IPS DF 4.7 (cell line): ENCODE measurements at regions not wholly inside any gene's neighbourhood (a gene's known extent, or its start where the extent isn't known, plus 50 kb on each side); places are given as distances from the start of the nearest gene placed in this dataset.

ENCODE experiments used
- DNase-seq: peaks from one replicate; pipeline ENCODE4 v3.0.0-alpha.2; 2013; ENCODE audit warnings: low spot score; ENCODE audit errors: extremely low read depth

GRCh38 chr15:93662162-93662885 is 569.0 kb upstream of the MCTP2 start:
- DNase-seq, result no peak

DNA sequence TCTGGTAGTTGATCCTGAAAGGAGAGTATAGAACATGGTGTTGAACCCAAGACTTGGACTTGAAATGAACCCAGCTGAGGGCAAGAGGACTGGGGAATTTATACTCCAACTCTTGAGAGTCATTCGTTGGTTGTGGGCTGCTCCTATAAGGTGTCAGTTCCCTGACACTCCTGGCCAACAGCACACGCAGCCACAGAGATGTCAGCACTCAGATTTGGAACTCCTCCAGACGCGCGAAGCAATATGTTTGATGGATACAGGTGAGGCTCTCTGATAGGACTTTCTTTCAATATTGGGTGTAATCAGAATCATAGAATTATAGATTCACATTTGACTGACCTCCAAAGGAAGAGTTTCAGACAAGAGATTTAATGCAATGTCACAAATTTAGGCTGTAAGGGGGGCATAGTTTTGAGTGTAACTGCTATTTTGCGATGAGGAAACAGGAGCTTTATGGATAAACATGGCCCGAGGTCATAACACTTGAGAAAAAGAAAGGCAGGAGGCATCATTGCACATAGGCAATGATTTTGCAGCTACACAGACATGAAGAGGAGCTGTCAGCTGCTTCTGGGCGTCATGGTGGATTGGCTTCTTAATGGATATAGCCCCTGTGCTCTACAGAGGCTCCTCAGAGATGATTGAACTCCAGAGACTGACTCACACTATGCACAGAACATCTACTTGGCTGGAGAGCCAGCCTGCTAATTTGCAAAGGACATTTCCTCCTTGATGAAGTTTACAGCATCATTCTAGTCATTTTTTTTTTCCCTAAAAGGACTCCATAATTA is 569.2 kb upstream of the RGMA start:
- no peak for DNase-seq

GRCh38 chr15:93656041-93656440 is 567.0 kb upstream of the RGMA start:
- no peak for DNase-seq

GRCh38 chr15:93649691-93650235 is 560.8 kb upstream of the RGMA start:
- no peak for DNase-seq

DNA sequence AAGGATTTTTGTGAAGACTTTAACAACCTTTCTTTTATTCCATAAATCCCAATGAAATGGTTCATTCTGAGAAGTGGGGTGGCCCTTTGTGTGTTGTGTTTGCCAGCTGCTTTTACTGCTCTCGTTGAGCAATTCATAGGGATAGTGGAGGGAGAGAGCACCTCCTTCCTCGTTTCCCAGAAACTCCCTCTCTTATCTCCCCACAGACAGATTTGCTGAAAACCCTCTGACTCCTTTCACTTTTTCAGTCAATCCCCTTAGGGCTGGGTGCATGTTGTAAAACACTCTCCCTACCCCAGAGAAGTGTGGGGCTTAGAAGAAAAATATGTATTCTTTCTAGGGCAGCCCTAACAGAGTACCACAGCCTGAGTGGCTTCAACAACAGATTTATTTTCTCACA is 557.2 kb upstream of the RGMA start:
- no peak for DNase-seq

GRCh38 chr15:93645594-93645993 is 556.6 kb upstream of the RGMA start:
- DNase-seq, result no peak

DNA sequence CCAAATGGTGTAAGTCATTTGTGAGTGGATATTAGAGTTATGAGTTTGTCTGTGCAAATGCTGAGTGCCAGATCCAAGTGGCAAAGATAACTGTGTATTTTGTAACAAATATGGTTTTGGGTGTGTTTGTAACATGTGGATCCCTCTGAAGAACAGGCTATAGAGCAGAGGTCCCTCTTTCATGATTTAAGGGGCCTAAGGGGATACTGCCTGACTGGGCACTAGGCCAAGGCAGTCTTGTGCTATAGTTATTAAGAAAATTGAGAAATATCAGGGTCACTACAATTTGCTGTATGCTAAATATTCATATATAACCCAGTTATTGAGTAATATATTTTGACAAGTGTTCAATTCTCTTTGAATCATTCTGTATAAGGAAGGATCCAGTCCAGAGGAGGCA is 555.6 kb upstream of the RGMA start:
- DNase-seq, result no peak

GRCh38 chr15:93640411-93640962 is 551.5 kb upstream of the RGMA start:
- no peak for DNase-seq

DNA sequence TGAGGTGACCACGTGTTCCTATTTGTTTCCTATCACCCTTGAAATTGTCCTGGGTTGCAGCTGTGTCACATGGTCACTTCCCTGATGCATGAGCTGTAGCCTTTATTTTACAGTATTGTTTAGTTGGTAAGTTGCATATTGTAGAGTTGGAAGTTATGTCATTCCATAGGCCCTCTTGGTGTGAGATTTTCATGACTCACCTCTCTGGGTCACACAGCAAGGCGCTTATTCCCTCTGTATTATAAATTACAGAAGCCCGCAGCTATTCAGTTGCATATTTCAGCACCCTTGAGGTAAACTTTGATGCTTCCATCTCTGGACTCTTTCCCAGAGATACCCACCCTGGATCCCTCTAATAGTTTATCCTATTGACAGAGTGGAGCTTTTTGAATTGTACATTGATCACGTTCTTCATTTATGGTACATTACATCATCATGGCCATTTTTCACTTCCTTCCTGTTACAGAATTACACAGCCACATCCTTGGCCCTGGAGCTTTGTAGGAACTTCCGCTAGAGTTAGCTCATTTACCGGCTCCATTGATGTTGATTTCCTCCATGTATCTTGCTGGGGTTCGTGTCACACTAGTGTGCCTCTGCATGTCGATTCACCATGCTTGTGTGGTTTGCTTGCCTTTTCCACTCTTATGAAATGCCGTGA is 543.1 kb upstream of the RGMA start:
- DNase-seq, result no peak

- DNase-seq, result no peak
These were observed 530.6 kb upstream of the RGMA start for GRCh38 chr15:93619597-93619996.

GRCh38 chr15:93617443-93617842 is 528.4 kb upstream of the RGMA start:
- DNase-seq, result no peak

DNA sequence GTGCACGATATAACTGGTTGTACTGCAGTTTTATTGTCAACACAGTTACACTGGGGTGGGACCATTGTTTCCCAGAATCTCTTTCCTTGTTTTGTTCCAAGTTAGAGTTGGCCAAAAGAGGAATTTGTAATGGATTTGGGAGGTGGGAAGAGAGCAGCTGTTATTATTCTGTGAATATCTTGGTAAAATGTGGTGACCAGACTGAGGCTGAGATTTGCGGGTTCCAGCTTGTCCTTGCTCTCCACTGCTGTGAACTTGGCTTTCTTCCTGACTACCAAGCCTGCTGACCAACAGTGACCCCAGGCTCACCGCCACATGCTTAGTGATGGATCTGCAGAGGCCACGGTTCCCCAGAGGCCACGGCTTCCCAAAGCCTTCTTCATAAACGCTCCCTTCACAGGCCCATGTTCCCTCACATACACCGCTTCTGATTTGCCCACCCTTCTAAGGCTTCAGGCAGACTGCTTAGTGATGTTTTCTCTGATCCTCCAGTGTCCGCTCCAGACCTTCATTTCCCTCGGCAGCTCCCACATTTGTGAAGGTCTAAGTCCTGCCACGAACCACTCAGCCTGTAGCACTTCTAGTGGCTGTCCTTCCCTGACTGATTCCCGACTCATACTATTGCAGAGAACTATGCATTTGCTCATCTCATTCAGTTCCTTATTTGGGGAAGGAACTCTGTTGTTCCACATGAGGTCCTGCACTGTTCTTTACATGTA is 525.5 kb upstream of the RGMA start:
- no peak for DNase-seq

DNA sequence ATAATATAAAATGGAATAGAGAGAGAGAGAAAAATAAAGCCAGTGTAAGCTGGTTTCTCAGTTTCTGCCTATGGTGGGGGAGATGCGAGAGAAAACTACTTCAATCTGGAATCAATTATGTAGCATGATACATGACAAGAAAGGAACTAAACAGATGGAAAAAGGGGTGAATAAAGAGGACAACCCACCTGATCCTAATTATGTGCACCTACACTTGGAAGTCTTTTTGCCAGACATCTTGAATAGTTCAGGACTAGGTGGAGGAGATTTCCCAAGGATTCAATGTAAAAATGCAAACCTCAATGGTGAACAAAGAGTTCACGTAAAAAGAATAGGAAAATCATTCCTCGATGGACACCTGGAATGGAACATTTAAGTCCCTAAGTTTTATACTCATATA is 524.4 kb upstream of the RGMA start:
- no peak for DNase-seq

- DNase-seq, result no peak
These were observed 523.9 kb upstream of the RGMA start for GRCh38 chr15:93612953-93613352.

- no peak for DNase-seq
These were observed 521.9 kb upstream of the RGMA start for GRCh38 chr15:93610944-93611343.

DNA sequence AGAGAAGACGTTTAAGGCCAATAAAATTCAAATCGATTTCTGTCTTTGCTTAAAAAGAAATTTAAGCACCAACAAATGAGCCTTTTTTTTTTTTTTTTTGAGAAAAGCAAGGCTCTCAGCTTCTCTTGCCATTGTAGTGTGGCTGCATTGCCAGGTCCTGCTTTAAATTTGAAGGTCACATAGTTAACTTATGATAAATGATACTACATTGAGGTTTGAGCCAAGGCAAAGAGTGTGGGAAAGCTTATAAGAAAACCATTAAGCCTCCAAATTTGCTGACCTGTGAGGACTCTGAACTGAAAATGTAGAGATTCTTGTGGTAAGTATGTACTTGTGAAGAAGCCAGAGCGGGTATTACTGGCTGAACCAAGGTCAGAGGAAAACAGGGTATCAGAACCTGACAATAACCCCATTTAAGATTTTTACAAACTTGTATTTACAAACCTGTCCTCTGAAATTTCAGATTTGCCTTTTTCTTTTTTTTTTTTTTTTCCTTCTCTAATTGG is 519.7 kb upstream of the RGMA start:
- no peak for DNase-seq

DNA sequence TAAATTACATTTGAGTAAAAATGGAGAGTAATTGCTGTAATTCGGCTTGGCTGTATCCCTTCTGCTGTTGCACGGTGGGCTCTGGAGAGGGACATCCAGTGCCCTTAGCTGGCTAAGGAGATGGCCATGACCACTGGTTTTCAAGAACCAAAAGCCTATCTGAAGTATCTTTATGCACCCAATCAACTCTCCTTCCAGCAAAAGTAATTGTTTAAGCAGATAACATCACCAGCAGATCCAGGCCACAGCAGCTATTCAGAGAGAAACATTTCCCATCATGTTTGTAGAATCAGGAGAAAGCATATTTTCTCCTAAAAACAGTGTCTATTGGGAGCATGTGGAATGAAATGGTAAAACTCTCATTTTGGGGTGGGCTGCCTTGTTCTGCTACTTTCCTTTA is 514.5 kb upstream of the RGMA start:
- no peak for DNase-seq

DNA sequence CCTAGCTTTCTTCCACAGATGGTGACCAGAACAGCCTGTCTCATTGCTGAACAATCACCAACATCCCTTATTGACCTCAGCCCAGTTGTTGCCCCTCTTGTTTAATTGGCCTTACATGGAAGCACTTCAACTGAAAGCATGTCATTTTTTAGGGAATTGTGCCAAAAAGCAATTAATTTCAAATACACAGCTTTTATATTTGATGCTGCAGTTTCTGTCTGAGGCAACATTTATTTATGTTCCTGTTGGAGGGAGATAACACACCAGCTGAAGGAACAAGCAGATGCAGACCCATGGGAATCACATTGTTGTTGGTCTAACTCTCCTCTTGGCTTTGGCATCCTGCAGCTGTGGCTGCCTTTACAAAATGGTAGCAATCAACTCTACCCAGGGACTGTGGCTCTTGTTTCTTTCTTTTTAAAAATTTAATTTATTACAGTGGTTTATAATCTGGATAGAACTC is 498.1 kb upstream of the RGMA start:
- DNase-seq, result no peak

DNA sequence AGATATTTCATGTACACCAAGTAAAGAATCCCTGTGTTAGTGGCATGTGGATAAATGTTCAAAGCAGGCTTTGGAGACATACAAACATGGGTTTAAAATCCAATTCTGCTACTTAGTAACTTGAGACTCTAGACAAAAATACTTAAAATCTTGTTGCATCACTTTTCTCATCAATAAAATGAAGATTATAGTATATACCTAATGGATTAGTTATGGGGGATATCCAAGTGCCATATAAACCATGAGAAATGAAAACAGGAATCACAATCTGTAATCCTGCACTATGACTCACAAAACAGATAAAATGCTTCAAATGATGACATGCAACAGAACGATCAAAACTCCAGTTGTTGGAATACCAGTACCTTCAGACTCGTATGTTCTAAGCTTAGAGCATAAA is 496.0 kb upstream of the RGMA start:
- no peak for DNase-seq

DNA sequence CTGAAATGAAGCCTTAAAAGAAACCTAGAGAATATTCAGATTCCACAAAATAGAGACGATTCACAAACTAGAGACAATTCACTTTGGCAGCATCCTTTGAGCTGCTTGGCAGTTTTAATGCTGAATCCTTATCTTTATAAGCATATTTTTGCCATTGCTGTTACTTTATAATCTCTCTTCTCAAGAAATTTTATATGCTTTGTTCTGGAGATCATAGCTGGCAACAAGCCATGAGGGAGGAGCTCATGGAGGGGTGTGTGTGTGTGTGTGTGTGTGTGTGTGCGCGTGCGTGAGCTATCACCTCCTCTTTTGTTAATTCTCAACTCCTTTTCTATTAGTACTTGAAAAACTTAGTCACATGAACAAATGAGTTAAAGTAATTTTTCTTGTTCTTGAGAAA is 495.0 kb upstream of the RGMA start:
- no peak for DNase-seq

DNA sequence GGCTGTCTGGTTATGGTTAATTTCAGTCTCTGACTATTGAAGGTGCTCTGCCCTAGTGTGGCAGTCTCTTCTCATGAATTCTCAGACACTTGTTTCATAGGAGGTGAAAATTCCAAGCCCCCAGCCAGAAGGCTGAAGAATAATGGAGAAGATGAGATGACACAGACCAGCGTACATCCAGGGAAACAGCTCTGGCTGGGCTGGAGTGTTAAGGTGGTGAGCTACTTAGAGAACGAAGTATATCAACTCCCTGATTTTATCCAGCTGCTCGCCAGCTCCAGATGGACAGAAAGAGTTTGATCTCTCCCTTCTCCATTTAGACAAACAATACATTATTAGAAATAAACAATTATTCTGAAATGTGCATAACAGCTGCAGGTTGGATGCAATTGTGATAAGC is 494.5 kb upstream of the RGMA start:
- DNase-seq, result no peak
